ENCODE measurements at regions not wholly inside any gene's neighbourhood (a gene's known extent, or its start where the extent isn't known, plus 50 kb on each side); places are given as distances from the start of the nearest gene placed in this dataset.

DNA sequence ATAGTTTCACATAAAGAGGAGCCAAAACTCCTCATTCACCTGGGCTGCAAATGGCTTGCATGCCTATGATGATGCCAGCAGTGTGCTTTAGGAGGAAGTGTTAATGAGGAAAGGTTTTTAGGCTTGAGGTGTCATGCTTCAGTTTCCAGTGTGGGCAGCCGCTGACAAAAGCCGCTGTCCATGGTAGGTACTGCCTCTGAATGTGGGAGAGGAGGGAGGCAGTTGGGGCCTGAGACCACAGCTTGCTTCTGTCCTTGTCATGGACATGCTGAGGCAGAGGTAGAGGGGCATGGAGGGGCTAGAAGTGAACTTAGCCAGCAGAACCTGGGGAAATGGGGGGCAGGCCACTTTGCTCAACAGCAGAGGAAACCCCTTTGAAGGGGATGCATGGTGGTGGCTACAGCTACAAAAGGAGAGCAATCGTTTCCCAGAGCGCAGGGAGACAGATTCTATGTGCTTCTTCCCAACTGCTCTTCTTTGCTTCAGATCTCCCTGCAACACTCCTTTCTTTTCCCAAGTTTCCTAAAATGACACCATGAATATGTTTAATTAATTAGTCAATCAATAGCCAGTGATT, 372.1 kb upstream of the CNR1 start:
- TF ChIP-seq CTCF (optimal IDR thresholded peaks at IDR 0.05 in 1 of 3, IDR thresholded peaks at IDR 0.05 in 1 of 3, conservative IDR thresholded peaks at IDR 0.05 in 1 of 3; ENCODE audit: extremely low read depth in 1 of 3, insufficient read depth in 2 of 3, low read length in 3 of 3) (no peak), EZH2 (IDR thresholded peaks at IDR 0.05; ENCODE audit: low read length) (no peak)
